Mesothelial cell of epicardium (in vitro differentiated cells): ENCODE measurements at regions not wholly inside any gene's neighbourhood (a gene's known extent, or its start where the extent isn't known, plus 50 kb on each side); places are given as distances from the start of the nearest gene placed in this dataset.

Source experiments
- DNase-seq, 2 experiments: peaks; one replicate each; pipeline ENCODE4 v3.0.0; 2021; ENCODE audit warnings: low spot score in 2 of 2; ENCODE audit not compliant: unreplicated experiment in 2 of 2
- H3K27ac Mint-ChIP-seq: 2 replicates; pipeline ENCODE4 v1.8.0; 2021; ENCODE audit warnings: mixed read lengths
- H3K27me3 Mint-ChIP-seq: 2 replicates; pipeline ENCODE4 v1.8.0; 2021; ENCODE audit warnings: low read depth, mixed read lengths
- H3K36me3 Mint-ChIP-seq: 2 replicates; pipeline ENCODE4 v1.8.0; 2021; ENCODE audit warnings: mixed read lengths
- H3K4me1 Mint-ChIP-seq: 2 replicates; pipeline ENCODE4 v1.8.0; 2021; ENCODE audit warnings: mixed read lengths
- H3K4me3 Mint-ChIP-seq: 2 replicates; pipeline ENCODE4 v1.8.0; 2021; ENCODE audit warnings: mild to moderate bottlenecking, moderate library complexity, mixed read lengths
- H3K9me3 Mint-ChIP-seq: 2 replicates; pipeline ENCODE4 v1.8.0; 2021; ENCODE audit warnings: mixed read lengths
- TF ChIP-seq, protein P1 (sequence below): fragments of 200-600 bp; sonication (generic); IDR thresholded peaks from one replicate; pipeline ENCODE4 v1.5.0; 2021; ENCODE audit warnings: antibody characterized with exemption; ENCODE audit not compliant: unreplicated experiment

DNA sequence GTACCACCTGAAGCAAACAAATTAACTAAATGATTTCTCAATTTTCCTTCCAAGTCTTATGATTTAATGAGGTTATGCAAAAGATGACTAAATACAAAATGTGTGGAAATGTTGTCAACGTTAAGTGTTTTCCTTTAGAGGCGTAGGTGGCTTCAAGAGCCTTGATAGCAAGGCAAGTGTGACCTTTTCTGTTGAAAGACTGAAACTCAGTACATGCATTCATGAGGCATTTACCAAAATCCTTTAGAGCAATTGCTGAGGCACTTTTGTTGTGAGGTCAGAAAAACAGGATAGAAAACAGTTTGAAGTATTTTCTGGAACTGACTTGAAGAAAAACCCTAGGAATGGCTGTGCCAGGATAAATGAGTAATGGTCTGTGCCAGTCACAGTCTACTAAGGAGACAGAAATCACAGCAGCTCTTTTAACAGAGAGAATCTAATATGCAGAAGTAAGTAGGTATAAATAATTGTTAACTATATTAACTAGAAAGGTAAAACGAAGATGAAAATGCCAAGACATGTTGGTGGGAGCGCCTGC is 326.5 kb upstream of the CDH20 start:
- Mint-ChIP-seq H3K4me3 (no peak overlapping the region), H3K27me3 (no peaks in the 10 kb centered on the region), H3K9me3 (peaks cover 4% of the 10 kb centered on the region), H3K27ac (no peak overlapping the region), H3K36me3 (no peaks in the 10 kb centered on the region), H3K4me1 (no peaks in the 10 kb centered on the region)
- TF ChIP-seq, protein P1, sequence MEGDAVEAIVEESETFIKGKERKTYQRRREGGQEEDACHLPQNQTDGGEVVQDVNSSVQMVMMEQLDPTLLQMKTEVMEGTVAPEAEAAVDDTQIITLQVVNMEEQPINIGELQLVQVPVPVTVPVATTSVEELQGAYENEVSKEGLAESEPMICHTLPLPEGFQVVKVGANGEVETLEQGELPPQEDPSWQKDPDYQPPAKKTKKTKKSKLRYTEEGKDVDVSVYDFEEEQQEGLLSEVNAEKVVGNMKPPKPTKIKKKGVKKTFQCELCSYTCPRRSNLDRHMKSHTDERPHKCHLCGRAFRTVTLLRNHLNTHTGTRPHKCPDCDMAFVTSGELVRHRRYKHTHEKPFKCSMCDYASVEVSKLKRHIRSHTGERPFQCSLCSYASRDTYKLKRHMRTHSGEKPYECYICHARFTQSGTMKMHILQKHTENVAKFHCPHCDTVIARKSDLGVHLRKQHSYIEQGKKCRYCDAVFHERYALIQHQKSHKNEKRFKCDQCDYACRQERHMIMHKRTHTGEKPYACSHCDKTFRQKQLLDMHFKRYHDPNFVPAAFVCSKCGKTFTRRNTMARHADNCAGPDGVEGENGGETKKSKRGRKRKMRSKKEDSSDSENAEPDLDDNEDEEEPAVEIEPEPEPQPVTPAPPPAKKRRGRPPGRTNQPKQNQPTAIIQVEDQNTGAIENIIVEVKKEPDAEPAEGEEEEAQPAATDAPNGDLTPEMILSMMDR: no peak
- no peak for DNase-seq

DNA sequence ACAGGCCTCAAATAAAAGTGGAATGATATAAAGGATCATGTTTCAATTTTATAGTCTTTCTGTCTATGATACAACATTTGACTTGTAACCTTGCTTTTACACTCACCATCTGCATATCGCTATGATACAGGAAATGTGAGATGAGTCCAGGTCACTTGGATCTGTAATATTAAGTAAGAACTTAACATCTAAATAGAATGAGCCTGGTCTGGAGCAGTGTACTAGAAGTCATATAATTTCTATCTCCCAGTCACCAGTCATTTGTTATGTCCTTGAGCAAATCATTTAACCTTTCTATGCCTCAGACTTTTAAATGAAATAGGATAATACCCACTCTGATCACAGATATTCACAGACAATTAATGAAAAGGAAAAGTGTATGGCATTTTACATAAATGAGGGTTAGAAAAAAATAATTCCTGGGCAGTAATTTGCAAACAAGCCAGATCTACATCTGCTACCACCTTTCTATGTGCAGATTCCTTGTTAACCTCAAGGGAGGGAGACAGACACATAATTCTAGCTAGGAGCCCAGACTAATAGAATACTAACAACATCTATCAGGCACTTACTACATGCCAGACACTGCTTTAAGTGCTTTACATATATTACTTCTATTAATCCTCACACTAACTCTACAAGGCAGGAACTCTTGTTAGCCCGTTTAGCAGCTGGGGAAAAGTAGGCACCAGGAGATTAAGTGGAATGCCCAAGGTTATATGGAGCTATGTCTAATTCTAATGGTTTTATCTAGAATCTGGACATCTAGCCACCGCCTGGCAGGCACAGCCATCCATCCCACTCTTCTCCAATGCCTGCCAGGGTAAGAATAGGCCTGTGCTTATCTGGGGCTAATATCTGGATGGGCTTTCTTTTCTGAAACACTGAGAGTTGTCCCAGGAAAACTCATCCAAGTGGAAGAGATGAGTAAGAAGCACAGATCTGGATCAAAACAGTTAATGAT is 313.6 kb upstream of the CDH20 start:
- H3K4me1 Mint-ChIP-seq: peaks cover 15% of the 10 kb centered on the region
- H3K4me3 Mint-ChIP-seq: no peak overlapping the region
- H3K36me3 Mint-ChIP-seq: no peaks in the 10 kb centered on the region
- TF ChIP-seq, protein P1: no peak
- no peak for DNase-seq
- peaks cover 8% of the 10 kb centered on the region for H3K9me3 Mint-ChIP-seq
- no peaks in the 10 kb centered on the region for H3K27me3 Mint-ChIP-seq
- H3K27ac Mint-ChIP-seq: no peak overlapping the region

DNA sequence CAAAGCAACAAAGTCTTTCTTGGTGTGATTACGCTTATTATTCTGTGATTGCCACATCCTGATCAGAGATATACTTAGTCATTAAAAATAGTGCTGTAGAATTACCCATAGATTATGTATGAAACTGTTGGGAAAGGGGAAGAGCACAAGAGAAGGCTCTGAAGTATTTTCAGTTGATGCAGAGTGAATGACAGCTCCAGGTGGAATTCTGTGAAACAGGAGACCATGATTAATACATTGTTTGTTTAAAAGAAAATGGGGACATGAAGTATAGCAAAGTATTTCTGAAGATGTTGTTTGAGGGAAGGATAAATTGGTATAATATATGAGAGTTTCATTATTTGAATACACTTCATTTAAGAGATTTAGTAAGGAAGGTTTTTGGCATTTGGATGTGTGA is 307.6 kb upstream of the CDH20 start:
- H3K27ac Mint-ChIP-seq: no peak overlapping the region
- no peak overlapping the region for H3K4me3 Mint-ChIP-seq
- no peaks in the 10 kb centered on the region for H3K36me3 Mint-ChIP-seq

DNA sequence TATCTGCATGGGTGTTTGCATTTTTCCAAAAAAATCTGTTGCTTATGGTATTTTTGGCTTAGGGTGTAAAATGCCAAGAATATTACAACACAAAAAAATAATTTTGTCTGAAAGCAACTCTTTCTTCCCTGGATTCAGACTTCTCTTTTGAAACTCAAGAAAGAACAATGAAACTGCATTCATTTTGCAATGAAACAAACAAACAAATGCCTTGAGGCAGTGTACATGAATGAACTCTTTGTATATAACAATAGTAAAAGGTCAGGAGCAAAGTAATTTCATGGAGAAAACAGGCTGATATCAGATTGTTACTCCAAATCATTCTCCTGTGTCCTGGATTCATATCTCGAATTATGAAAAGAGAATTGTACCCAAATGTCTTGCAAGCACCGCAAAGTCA is 301.6 kb upstream of the CDH20 start:
- TF ChIP-seq, protein P1: no peak

More for the DNA sequence above, 307.6 kb upstream of the CDH20 start:
- Mint-ChIP-seq H3K27me3 (no peaks in the 10 kb centered on the region), H3K4me1 (no peaks in the 10 kb centered on the region), H3K9me3 (peaks cover 7% of the 10 kb centered on the region)
- DNase-seq: no peak
- TF ChIP-seq, protein P1: no peak

DNA sequence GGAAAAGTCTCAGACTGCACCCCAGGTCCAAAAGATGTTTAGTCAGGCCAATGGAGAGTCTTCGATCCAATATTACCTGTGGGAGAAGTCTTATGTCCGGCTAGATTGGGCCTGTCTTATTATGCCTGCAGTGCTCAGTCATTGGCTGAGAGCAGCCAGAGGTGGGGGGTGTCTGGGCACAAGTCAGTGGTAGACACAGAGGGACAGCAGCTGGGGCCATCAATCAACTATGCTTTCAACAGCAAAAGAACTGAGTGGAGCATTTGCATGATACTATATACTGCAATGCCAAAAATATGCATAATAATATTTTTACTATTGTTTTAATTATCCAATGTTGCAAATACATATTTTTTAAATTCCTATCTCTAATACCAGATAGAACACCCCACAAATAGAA is 298.6 kb upstream of the CDH20 start:
- Mint-ChIP-seq H3K36me3 (no peaks in the 10 kb centered on the region), H3K27ac (no peak overlapping the region), H3K9me3 (no peaks in the 10 kb centered on the region), H3K4me1 (no peaks in the 10 kb centered on the region), H3K27me3 (no peaks in the 10 kb centered on the region), H3K4me3 (no peak overlapping the region)
- DNase-seq: no peak
- TF ChIP-seq, protein P1: no peak

More for the DNA sequence above, 301.6 kb upstream of the CDH20 start:
- Mint-ChIP-seq H3K9me3 (no peaks in the 10 kb centered on the region), H3K4me3 (no peak overlapping the region), H3K4me1 (no peaks in the 10 kb centered on the region), H3K27ac (no peak overlapping the region), H3K27me3 (no peaks in the 10 kb centered on the region), H3K36me3 (no peaks in the 10 kb centered on the region)
- DNase-seq: no peak
